ENCODE measurements at regions not wholly inside any gene's neighbourhood (a gene's known extent, or its start where the extent isn't known, plus 50 kb on each side); places are given as distances from the start of the nearest gene placed in this dataset.

DNA sequence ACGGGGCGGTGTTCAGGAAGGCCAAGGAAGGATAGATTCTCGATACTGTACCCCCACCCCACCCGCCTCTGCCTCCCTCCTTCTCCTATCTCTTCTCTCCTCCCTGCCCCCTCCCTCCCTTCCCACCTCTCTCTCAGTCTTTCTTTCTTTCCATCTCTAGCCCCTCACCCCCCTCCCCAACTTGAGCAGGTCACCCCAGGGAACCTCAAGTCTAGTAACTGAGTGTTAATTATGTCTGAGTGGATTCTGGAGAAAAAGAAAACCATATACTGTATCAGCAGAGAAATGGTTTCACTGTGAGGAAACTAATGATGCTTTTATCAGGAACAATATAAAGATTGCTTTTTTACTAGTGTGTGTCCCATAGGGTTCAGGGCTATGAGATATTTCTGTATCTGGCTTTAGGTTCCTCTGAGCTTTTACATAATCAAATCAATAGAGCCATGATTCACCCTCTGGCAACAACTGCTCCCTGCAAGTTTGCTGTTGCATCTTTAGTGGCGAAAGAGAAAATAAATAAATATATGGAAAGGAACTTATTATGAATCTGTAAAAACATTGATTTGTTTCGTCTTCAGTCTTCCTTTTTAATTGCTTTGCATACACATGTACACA lies 639.7 kb downstream of the CCDC171 start (continued):
- TF ChIP-seq, protein P1, sequence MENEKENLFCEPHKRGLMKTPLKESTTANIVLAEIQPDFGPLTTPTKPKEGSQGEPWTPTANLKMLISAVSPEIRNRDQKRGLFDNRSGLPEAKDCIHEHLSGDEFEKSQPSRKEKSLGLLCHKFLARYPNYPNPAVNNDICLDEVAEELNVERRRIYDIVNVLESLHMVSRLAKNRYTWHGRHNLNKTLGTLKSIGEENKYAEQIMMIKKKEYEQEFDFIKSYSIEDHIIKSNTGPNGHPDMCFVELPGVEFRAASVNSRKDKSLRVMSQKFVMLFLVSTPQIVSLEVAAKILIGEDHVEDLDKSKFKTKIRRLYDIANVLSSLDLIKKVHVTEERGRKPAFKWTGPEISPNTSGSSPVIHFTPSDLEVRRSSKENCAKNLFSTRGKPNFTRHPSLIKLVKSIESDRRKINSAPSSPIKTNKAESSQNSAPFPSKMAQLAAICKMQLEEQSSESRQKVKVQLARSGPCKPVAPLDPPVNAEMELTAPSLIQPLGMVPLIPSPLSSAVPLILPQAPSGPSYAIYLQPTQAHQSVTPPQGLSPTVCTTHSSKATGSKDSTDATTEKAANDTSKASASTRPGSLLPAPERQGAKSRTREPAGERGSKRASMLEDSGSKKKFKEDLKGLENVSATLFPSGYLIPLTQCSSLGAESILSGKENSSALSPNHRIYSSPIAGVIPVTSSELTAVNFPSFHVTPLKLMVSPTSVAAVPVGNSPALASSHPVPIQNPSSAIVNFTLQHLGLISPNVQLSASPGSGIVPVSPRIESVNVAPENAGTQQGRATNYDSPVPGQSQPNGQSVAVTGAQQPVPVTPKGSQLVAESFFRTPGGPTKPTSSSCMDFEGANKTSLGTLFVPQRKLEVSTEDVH (IDR thresholded peaks at IDR 0.05; ENCODE audit: low read depth, partially characterized antibody), result no peak
- TF ChIP-seq ZNF512 (tag; IDR thresholded peaks at IDR 0.05), result no peak
- no peak for TF ChIP-seq STAT5A (IDR thresholded peaks at IDR 0.05; ENCODE audit: borderline replicate concordance, low read length)
- no peak for TF ChIP-seq XRCC4 (IDR thresholded peaks at IDR 0.05; ENCODE audit: extremely low read depth, insufficient read depth, insufficient read length)
- TF ChIP-seq, protein P2, sequence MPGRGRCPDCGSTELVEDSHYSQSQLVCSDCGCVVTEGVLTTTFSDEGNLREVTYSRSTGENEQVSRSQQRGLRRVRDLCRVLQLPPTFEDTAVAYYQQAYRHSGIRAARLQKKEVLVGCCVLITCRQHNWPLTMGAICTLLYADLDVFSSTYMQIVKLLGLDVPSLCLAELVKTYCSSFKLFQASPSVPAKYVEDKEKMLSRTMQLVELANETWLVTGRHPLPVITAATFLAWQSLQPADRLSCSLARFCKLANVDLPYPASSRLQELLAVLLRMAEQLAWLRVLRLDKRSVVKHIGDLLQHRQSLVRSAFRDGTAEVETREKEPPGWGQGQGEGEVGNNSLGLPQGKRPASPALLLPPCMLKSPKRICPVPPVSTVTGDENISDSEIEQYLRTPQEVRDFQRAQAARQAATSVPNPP (IDR thresholded peaks at IDR 0.05; ENCODE audit: borderline replicate concordance, insufficient read depth, insufficient read length), result no peak

All from K562 (cell line).